PC-3 (cell line): ENCODE measurements at regions not wholly inside any gene's neighbourhood (a gene's known extent, or its start where the extent isn't known, plus 50 kb on each side); places are given as distances from the start of the nearest gene placed in this dataset.

Source experiments
- EZH2 ChIP-seq: fragments of 300-600 bp; sonication (generic); IDR thresholded peaks from one replicate; pipeline ENCODE4 v1.6.1; 2017; ENCODE audit warnings: antibody characterized with exemption, mild to moderate bottlenecking, low read length; ENCODE audit not compliant: unreplicated experiment
- EZH2phosphoT487 ChIP-seq: fragments of 300-600 bp; sonication (generic); IDR thresholded peaks from 2 replicates; pipeline ENCODE4 v1.6.1; 2018; ENCODE audit warnings: mild to moderate bottlenecking, antibody characterized with exemption, low read length, borderline replicate concordance

DNA sequence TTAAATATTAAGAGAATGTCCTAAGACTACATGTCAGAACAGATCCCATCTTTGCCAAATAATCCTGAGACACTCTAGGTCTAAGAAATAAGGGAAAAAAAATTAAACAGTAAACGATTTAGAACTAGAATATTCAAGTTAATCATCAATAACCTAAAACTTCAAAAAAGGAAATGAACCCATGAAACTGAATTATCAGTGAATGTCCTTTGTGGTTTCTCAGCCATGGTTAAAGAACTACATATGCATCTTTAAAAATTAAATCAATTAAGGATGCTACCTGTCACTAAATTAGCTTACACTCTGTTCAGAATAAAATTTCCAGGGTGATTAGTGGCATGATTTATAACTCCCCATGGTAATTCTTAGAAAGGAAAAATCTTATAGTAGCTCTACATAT is 850.0 kb upstream of the C9orf72 start:
- TF ChIP-seq EZH2 (no peak), EZH2phosphoT487 (no peak)
